HuH-7 (cell line): ENCODE measurements at regions not wholly inside any gene's neighbourhood (a gene's known extent, or its start where the extent isn't known, plus 50 kb on each side); places are given as distances from the start of the nearest gene placed in this dataset.

Experiments used
- DNase-seq: peaks from one replicate; pipeline ENCODE4 v3.0.0; 2011; ENCODE audit warnings: low spot score

- no peak for DNase-seq
Measured at GRCh38 chr1:60126723-60127122, 53.2 kb upstream of the C1orf87 start.
